HG03139 (cell line): ENCODE measurements at regions not wholly inside any gene's neighbourhood (a gene's known extent, or its start where the extent isn't known, plus 50 kb on each side); places are given as distances from the start of the nearest gene placed in this dataset.
"Not testable (repeated sequence)": the region's sequence is repeated elsewhere in the genome, so short reads cannot be mapped to it uniquely, and the experiment has no call there.

ENCODE experiments used
- ATAC-seq: cut with Tn5 transposase; IDR thresholded peaks from one replicate; pipeline ENCODE4 v1.9.1; 2021; ENCODE audit not compliant: unreplicated experiment

DNA sequence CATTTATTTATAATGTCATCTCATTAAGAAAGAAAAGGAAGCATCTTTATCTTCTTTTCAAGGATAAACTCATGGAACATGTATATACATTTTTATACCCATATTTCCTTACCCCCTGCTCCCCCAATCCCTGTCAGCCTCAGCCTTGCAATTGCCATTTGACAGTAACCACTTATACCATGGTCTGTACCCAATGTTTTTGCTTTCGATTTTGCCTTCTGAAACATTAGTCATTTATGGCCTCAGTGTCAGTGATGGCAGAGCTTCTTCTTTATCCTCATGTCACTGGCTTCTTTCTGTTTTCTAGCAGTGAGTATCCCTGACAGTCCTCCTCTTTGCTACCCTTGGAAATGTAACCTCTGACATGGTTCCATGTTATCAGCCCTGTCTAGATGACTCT, 228.4 kb downstream of the SPRY1 start:
- ATAC-seq, result no peak

DNA sequence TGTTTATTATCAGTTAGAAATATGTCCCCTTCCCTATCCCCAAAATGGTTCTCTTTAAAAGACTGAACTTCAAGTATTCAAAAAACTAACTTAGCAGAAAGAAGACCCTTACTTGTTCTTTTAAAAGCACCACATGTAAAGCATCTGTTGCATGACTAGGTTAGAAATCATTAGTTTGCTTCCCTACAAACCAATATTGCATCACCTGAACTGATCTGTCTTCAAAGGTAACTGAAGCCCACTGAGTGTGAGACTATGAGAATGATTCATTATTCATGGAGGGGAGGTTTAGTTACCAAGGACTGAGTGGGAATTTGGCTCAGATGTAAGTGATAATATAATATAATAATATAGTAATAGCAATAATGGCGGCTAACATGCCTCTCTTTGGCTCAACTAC, 231.7 kb downstream of the SPRY1 start:
- no peak for ATAC-seq

DNA sequence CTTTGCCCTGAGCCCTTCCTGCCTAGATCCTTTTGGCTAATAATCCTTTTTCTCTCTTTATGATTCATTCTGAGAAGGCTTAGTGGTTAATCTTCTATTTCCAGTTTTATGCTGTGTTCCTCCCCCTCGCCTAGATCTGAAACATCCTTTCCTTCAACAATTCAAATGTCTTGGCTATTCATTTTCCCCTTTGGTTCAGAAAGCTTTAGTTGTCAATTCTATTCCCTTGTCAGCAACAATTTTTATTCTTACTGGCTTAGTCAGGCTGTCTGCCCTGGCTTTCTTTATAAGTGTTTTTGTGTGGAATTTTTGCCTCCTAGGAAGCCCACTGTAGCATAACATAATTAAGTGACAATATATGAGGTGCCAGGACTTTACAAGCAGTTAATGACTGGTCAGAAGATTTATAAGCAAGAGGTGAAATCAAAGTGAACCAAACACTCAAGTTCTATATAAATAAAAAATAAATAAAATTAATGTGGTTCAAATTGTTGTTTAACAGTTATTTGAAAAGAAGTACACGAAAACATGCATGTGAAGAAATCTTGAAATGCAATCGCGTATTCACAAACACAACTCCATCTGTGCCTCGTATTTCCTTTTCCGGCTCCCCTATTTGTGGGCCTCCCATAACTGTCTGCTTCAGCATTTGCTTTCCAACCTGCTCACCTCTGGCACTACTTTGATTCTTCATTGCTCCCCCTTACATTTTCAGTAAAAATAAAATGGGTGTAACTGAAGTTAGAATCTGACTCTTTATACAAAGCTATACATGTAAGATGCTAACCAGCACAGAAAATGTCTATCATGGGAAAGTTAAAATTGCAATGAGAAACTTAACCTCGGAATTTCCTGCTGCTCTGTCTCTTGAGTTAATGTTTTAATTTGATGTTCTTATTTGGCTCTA, 235.4 kb downstream of the SPRY1 start:
- no peak for ATAC-seq

DNA sequence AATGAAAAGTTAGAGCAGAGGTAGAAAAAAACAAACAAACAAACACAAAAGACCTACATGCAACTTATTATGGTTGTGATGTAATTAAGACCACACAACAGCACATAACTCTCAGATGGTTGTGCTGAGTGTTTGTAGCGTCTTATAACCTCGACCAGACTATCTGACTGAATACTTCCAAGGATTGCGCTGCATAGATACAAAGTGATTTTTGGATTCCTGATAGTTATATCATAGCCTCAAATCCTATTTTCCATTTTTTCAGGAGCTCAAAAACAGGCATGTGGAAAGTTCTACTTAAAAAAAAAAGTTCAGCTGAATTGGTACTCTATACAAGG, 236.1 kb downstream of the SPRY1 start:
- ATAC-seq, result no peak

GRCh38 chr4:123638834-123639233, 242.2 kb downstream of the SPRY1 start:
- no peak for ATAC-seq

DNA sequence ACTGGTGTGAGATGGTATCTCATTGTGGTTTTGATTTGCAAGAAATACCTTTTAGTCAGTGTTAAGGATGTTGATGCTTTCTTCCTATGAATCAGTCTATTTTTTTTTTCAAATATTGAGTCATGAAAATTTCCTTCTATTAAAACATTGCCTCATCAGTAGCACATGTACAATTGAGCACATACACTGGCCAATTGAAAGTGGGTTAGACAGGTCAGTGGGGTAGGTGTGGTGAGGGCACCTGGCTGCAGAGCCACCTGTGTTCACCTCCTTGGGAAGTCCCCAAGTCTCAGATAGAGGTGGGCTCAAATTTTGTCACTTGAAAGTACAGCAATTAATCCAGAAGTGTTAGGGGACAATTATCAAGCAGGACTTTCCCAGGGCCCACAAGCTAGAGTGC, 243.7 kb downstream of the SPRY1 start:
- no peak for ATAC-seq

- ATAC-seq, result no peak
Observed at GRCh38 chr4:123640824-123641223, 244.2 kb downstream of the SPRY1 start.

DNA sequence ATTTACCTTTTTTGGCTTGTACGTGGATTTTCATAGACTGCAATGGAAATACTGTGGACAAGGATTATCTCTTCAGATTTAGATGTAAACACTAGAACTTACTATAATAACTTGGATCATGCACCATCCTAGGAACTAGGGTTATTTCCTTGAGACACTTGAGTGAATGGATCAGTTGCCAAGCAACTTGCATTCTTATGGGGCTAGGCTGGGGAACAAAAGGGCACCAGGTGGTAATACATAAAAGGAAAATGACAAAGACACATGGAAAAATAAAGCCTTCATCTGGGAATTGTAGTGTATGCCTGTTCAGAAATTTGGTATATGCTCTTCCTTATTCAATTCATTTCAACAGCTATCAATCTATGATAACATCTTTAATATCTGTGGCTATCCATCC, 247.1 kb downstream of the SPRY1 start:
- ATAC-seq, result no peak

DNA sequence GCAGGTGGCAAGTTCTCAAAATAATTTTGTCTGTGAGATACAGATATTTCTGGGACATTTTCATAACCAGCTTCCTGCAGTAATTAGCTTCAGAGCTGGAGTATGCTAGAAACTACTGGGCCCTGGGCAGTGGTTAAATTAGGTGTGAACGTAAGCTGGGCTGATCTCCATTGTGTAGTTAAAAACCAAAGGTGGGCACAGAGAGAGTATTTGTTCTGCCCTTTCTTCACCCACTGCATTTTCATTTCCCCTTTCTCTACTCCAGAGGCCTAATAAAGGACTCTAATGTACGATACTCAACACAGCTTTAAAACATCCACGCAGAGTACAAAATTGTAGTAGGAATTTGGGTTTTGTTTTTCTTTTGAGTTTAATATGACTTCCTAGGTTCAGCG, 252.7 kb downstream of the SPRY1 start:
- ATAC-seq, result peak; percentile 77

DNA sequence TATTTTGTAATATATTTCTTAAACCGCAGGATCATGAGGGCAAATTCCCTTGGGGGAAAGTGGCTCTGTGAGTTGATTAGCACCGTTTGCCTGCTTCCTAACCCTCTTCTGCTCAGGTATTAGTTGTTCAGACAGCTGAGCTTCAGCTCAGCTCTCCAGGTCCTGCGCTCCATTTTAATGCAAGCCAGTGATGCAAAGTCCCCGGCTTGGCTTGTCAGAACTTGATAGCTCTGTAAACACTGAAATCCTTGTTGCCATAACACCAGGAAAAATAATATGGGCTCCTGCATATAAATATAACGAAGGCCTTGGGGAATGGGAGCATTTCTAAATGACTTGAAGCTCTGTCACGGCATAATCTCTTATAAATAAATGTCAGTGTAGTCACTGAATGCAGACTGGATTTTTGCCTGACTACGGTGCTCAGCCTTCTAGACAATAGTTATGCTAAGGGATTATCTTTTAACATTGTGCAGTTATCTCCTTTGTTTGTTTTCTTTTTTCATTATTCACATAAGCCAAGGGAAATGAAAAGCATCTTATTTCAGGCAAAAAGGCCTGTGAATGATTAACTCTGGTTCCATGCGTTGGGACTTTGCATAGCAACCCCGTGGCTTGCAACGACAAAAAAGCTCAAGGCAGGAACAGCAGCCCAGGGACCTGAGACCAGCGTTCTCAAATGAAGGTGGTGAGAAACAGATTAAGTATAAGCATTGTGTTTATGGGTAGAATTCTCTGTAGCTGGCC, 253.2 kb downstream of the SPRY1 start:
- ATAC-seq, result peak; percentile 20

DNA sequence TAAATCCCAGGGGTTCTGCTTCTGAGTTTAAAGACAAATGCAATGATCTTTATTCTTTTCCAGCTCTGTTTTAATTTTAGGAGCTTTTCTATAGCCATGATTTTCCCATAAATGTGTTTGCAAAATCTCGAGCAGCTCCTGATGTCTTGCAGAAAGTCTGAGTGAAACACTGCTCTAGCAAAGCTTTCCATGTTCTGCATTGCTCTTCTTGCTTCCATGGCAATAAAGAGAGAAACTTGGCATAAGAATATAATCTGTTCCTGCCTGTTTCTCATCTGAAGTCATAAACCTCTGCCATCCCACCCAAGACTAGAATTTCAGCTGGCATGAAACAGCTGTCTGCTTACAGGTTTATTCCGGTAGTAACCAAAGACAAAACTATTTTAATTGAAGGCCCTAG, 254.5 kb downstream of the SPRY1 start:
- no peak for ATAC-seq

DNA sequence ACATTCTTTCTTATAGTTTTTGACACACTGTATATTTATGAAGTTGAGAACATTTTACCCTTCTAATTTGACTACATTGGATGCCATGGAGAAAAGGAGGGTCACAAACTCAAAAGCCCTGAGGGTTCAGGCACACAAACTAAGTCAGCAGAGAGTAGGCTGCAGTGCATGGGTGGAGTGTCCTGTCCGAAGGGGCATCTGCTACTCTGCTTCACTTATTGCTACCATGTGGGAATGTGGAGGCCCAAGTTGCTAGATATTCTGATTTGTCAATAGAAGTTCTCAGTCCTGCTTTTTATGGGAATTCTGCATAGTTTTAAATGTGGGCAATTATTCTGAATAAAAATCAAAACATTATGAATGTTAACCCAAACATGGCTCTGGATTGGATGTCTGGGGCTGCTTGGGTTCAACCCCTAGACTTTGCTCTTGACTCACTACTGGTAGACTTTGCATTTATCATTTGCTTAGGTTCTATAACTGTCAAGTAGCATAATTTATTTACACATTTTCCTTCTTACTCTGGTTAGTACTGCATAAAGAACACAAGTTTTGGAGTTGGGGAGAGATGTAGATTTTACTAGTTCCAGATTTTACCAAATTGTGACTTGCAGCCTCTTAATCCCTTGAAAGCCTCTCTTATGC, 255.1 kb downstream of the SPRY1 start:
- no peak for ATAC-seq

DNA sequence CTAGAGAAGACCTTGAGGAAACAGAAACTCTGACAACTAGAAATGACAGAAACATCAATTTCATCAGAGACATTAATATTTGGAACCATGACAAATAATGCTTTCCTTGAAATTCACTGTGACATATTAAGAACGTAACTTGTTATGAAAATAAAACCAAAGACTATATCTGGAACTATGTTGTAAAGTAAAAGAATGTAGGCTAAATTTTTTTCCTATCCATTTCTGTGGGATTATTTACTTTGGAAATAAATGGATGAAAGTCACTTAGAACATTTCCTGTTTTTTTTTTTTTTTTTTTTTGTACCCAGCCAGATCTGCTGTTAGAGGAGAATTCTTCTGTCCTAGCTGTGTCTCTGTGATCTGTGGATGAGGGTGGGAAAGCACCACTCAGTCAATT, 255.9 kb downstream of the SPRY1 start:
- no peak for ATAC-seq

- ATAC-seq, result no peak
Observed at GRCh38 chr4:123653236-123653635, 256.6 kb downstream of the SPRY1 start.

DNA sequence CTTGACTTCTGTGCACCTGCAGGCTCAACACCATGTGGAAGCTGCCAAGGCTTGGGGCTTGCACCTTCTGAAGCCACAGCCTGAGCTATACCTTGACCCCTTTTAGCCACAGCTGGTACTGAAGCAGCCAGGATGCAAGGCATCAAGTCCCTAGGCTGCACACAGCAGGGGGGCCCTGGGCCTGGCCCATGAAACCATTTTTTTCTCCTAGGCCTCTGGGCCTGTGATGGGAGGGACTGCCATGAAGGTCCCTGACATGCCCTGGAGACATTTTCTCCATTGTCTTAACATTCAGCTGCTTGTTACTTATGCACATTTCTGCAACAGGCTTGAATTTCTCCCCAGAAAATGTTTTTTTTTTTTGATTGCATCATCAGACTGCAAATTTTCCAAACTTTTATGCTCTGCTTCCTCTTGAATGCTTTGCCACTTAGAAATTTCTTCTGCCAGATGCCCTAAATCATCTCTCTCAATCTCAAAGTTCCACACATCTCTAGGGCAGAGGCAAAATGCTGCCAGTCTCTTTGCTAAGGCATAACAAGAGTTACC, 260.2 kb downstream of the SPRY1 start:
- ATAC-seq, result not testable (repeated sequence)

DNA sequence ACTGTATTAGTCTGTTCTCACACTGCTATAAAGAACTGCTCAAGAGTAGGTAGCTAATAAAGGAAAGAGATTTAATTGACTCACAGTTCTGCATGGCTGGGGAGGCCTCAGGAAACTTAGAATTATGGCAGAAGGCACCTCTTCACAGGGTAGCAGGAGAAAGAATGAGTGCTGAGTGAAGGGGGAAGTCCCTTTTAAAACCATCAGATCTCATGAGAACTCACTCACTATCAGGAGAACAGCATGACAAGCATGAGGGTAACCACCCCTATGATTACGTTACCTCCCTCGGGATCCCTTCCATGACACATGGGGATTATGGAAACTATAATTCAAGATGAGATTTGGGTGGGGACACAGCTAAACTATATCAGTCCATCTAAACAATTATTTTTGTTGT, 261.0 kb downstream of the SPRY1 start:
- not testable (repeated sequence) for ATAC-seq

DNA sequence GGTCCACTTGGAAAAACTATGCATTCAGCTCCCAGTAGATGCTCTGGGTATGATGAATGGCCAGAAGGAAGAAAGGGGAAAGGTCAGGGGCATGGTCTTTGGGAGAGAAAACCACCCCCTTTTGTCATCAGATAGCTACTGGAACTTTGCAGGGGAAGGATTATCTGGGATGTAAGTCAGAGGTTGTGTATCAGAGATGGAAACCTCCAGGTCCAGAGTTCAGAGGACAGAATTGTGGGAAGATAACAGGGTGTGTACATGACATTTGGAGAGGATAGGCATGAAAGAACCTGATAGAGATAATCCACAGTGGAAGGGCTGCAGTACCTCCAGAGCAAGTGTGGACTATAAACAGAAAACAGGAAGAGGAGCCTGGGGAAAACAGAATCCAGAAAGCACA, 262.7 kb downstream of the SPRY1 start:
- ATAC-seq, result no peak

- ATAC-seq, result no peak
Observed at GRCh38 chr4:123659730-123660129, 263.1 kb downstream of the SPRY1 start.

GRCh38 chr4:123661080-123661737, 264.6 kb downstream of the SPRY1 start:
- ATAC-seq, result no peak

DNA sequence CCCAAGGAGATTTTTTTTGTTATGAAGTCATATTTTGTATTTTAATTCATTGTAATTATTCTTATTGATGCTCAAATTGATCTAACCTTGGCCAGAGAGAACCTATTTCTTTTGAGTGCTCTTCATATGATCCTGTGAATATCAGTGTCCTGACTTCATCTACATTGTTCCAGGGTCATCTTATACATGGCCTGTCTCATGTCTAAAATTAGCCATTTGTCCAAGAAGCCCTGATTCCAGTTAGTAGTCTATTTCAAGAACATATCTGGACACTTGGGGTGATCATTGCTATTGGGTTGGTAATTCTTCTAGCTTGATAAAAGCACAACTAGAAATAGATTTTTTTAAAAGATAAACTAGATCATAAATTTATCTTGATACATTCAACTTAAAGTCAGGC, 266.2 kb downstream of the SPRY1 start:
- ATAC-seq, result no peak

DNA sequence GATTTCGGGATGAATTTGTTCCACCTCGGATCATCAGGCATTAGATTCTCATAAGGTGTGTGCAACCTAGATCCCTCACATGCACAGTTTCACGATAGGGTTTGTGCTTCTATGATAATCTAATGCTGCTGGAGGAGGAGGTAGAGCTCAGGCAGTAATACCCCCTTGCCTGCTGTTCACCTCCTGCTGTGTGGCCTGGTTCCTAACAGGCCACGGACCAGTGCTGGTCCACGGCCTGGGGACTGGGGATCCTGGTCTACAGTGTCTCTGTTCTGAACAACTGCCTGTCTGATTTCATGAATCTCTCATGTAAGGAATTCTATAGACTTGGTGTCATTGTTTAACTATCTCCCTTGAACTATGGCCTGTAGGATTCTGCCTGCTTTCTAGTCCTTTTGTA, 269.9 kb downstream of the SPRY1 start:
- ATAC-seq, result no peak
